ENCODE measurements at regions not wholly inside any gene's neighbourhood (a gene's known extent, or its start where the extent isn't known, plus 50 kb on each side); places are given as distances from the start of the nearest gene placed in this dataset.

GRCh38 chr6:165052561-165053480, 256.6 kb downstream of the C6orf118 start:
- TF ChIP-seq CTCF (IDR thresholded peaks at IDR 0.05; ENCODE audit: insufficient read depth, low read length, poor library complexity, severe bottlenecking) = no peak
- Histone ChIP-seq H3K4me3 (ENCODE audit: low read depth, low read length) (no peak overlapping the region), H3K36me3 (ENCODE audit: control insufficient read depth, insufficient read depth, low read length) (no peaks in the 10 kb centered on the region), H3K27me3 (ENCODE audit: control insufficient read depth, insufficient read depth, low read length) (no peaks in the 10 kb centered on the region)
- DNase-seq (ENCODE audit: low read depth) = no peak

- Histone ChIP-seq H3K36me3 (ENCODE audit: control insufficient read depth, insufficient read depth, low read length) (no peaks in the 10 kb centered on the region), H3K4me3 (ENCODE audit: low read depth, low read length) (no peak overlapping the region), H3K27me3 (ENCODE audit: control insufficient read depth, insufficient read depth, low read length) (no peaks in the 10 kb centered on the region)
- peak; percentile 68 for TF ChIP-seq CTCF (IDR thresholded peaks at IDR 0.05; ENCODE audit: insufficient read depth, low read length, poor library complexity, severe bottlenecking)
- no peak for DNase-seq (ENCODE audit: low read depth)
Measured at GRCh38 chr6:165049362-165049761, 260.0 kb downstream of the C6orf118 start.

GRCh38 chr6:165047952-165048351, 261.5 kb downstream of the C6orf118 start:
- no peak overlapping the region for H3K4me3 ChIP-seq (ENCODE audit: low read depth, low read length)
- TF ChIP-seq CTCF (IDR thresholded peaks at IDR 0.05; ENCODE audit: insufficient read depth, low read length, poor library complexity, severe bottlenecking) = no peak
- H3K36me3 ChIP-seq (ENCODE audit: control insufficient read depth, insufficient read depth, low read length) = no peaks in the 10 kb centered on the region
- H3K27me3 ChIP-seq (ENCODE audit: control insufficient read depth, insufficient read depth, low read length) = no peaks in the 10 kb centered on the region
- no peak for DNase-seq (ENCODE audit: low read depth)

GRCh38 chr6:165045631-165046030, 263.8 kb downstream of the C6orf118 start:
- Histone ChIP-seq H3K27me3 (ENCODE audit: control insufficient read depth, insufficient read depth, low read length) (no peaks in the 10 kb centered on the region), H3K4me3 (ENCODE audit: low read depth, low read length) (no peak overlapping the region), H3K36me3 (ENCODE audit: control insufficient read depth, insufficient read depth, low read length) (no peaks in the 10 kb centered on the region)
- no peak for TF ChIP-seq CTCF (IDR thresholded peaks at IDR 0.05; ENCODE audit: insufficient read depth, low read length, poor library complexity, severe bottlenecking)
- DNase-seq (ENCODE audit: low read depth) = no peak

GRCh38 chr6:165042912-165043311, 266.5 kb downstream of the C6orf118 start:
- TF ChIP-seq CTCF (IDR thresholded peaks at IDR 0.05; ENCODE audit: insufficient read depth, low read length, poor library complexity, severe bottlenecking) = no peak
- no peak for DNase-seq (ENCODE audit: low read depth)
- no peaks in the 10 kb centered on the region for H3K27me3 ChIP-seq (ENCODE audit: control insufficient read depth, insufficient read depth, low read length)
- no peak overlapping the region for H3K4me3 ChIP-seq (ENCODE audit: low read depth, low read length)
- no peaks in the 10 kb centered on the region for H3K36me3 ChIP-seq (ENCODE audit: control insufficient read depth, insufficient read depth, low read length)

- no peak for TF ChIP-seq CTCF (IDR thresholded peaks at IDR 0.05; ENCODE audit: insufficient read depth, low read length, poor library complexity, severe bottlenecking)
- Histone ChIP-seq H3K4me3 (ENCODE audit: low read depth, low read length) (no peak overlapping the region), H3K36me3 (ENCODE audit: control insufficient read depth, insufficient read depth, low read length) (no peaks in the 10 kb centered on the region), H3K27me3 (ENCODE audit: control insufficient read depth, insufficient read depth, low read length) (no peaks in the 10 kb centered on the region)
- no peak for DNase-seq (ENCODE audit: low read depth)
Measured at GRCh38 chr6:165040440-165040839, 269.0 kb downstream of the C6orf118 start.
